Prostate gland (tissue), 2 donors: ENCODE measurements at regions not wholly inside any gene's neighbourhood (a gene's known extent, or its start where the extent isn't known, plus 50 kb on each side); places are given as distances from the start of the nearest gene placed in this dataset.
"Not testable (repeated sequence)": the region's sequence is repeated elsewhere in the genome, so short reads cannot be mapped to it uniquely, and the experiment has no call there.

Source experiments
- POLR2A ChIP-seq: fragments of 450-650 bp; IDR thresholded peaks from one replicate; pipeline ENCODE4 v1.6.1; 2016; ENCODE audit warnings: antibody characterized with exemption, mild to moderate bottlenecking
- POLR2AphosphoS5 ChIP-seq: sonication (generic); formaldehyde crosslinking; IDR thresholded peaks from one replicate; pipeline ENCODE4 v1.6.1; 2017; ENCODE audit warnings: antibody characterized with exemption
- TF ChIP-seq, protein P1 (sequence below), 4 experiments: fragments of 200-600 bp in 2 of 4; fragments of 450-650 bp in 2 of 4; sonication (generic) in 2 of 4; IDR thresholded peaks; 1 replicate in 3 of 4; 2 replicates in 1 of 4; pipeline ENCODE4 v1.5.1; 2016 to 2019; ENCODE audit warnings: antibody characterized with exemption in 4 of 4, mild to moderate bottlenecking in 2 of 4, moderate library complexity in 2 of 4

DNA sequence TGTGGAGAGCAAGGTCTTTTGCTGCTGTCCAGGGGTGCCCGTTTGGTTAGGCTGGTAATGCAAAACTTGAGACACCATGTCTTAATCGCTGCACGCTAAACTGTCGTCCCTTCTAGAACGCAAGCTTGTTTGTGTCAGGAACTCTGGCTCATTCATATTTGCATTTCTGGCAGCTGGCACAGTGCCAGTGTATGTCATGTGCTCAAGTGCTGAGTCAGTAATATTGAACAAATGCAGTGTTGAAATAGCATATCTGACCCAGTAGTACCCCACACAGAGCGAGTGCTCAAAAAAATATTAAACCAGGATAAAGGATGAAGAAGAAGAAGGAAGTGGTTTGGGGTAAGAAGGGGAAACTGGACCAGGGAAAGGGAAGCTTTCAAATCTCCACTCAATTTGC, 173.4 kb downstream of the ZNF37A start:
- not testable (repeated sequence) for TF ChIP-seq POLR2AphosphoS5, POLR2A
- TF ChIP-seq, protein P1, sequence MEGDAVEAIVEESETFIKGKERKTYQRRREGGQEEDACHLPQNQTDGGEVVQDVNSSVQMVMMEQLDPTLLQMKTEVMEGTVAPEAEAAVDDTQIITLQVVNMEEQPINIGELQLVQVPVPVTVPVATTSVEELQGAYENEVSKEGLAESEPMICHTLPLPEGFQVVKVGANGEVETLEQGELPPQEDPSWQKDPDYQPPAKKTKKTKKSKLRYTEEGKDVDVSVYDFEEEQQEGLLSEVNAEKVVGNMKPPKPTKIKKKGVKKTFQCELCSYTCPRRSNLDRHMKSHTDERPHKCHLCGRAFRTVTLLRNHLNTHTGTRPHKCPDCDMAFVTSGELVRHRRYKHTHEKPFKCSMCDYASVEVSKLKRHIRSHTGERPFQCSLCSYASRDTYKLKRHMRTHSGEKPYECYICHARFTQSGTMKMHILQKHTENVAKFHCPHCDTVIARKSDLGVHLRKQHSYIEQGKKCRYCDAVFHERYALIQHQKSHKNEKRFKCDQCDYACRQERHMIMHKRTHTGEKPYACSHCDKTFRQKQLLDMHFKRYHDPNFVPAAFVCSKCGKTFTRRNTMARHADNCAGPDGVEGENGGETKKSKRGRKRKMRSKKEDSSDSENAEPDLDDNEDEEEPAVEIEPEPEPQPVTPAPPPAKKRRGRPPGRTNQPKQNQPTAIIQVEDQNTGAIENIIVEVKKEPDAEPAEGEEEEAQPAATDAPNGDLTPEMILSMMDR (IDR thresholded peaks at IDR 0.05) = not testable (repeated sequence)
